ENCODE measurements at regions not wholly inside any gene's neighbourhood (a gene's known extent, or its start where the extent isn't known, plus 50 kb on each side); places are given as distances from the start of the nearest gene placed in this dataset.
"Not testable (repeated sequence)": the region's sequence is repeated elsewhere in the genome, so short reads cannot be mapped to it uniquely, and the experiment has no call there.

DNA sequence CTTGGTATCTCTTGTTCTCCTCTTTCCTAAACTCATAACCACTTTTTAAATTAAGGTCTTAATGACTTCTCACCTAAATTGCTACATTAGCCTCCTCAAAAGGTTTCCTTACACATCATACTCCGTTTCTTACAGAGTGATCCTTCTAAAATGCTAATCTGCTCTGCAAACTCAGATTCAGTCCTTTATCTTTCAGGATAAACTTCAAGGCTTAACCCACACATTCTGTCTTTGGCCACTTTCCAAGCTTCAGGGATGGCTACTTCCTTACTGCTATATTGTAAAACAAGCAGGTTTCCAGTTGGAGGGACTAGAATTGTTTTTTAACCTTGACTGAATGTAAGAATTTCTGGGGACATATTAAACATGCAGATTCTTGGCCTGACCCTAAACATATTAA lies 105.5 kb upstream of the CHD1 start:
- peak; percentile 17 for DNase-seq

DNA sequence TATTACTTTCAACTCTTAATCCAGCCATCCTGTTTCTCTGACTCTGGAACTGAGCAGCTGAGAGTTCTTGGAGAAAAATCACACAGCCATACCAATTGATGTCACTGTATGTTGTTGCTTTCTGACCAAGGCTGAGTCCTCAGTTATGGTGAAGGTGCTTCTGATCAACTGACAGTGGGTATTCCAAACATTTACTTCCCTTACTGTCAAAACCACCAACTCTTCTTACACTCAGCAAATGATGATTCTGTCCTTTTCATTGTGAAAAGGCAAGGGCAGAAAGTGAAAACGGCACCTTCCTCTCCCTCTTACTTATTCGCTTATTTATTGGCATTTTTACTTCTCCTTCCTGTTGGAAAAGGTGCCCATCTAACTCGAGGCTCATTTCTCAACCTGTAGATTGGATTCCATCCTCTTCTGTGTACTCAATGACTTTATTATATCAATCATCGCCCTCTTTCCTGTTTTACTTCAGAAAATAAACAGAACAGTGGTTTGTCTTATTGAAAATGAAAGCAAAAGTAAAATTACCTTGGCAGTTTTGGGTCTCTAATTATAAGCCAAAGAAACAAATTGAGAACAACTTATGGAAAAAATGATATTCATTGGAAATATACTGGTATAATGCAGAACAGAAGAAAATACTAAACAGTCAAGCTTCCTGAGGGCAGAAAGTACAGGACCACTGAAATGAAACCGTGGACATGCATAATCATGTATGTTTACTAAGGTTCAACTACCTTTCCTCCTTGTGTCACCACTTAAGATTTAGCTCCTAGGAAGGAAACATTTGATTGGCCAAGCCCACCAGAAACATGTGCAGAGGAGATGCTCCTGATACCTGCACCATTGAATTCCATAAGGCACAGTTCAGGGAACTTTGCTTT lies 104.5 kb upstream of the CHD1 start:
- DNase-seq, result no peak

DNA sequence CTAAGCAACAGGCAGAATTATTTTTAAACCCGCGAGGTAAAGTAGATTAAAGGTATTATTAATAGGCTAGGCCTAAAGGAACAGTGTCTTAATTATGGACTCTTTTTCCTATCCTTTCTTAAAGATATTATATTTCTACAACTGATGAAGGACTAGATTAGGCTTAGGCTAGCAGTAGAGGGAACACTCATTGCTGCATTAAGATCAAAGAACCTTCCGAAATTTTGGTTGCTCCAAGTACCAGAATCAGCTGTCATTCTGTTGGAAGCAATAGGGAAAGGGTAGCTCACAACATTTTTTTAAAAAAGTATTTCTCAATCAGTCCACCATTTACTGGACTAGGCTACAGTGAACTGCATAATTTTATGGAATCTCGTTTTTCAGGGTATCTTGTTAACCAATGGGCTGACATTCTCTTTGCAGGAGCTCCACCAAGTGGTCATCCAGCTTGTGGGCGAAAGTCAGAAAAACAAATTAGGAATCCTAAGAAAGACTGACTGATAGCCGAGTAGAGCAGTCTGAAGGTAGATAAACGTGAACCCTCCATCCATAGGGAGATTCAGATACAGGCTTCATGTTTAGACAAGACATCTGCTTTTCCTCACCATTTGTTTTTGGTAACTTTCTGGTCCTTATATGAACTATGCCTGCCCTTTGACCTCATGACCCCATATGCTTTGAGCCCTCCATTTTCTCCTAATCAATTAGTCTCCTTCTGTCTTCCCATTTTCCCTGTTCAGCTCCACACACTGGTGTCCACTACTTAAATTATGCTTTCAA lies 103.6 kb upstream of the CHD1 start:
- DNase-seq, result peak; percentile 60

DNA sequence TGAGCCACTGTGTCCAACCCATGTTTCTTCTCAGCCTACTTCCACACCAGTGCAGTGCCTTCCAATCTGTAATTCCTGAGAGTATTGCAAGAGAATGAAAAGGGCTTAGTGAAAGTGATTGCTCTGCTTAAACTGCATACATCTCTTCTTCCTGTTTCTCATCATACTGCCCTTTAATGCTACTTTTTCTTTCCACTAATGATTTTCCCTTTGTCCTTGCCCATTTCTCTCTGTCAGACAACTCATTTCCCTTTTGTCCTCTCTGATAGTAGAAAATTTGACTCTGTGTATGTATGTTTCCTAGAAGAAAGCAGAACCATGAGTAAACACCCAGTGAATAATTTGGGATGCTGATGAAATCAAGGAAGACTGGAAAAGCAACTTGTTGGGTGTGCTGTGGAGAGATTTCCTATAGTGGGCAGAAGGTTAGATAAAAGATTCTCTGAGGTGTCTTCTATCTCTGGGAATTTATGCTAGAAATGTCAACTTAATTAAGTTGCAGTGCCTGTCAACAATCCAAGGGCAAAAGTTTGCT lies 102.2 kb upstream of the CHD1 start:
- DNase-seq, result peak; percentile 46

DNA sequence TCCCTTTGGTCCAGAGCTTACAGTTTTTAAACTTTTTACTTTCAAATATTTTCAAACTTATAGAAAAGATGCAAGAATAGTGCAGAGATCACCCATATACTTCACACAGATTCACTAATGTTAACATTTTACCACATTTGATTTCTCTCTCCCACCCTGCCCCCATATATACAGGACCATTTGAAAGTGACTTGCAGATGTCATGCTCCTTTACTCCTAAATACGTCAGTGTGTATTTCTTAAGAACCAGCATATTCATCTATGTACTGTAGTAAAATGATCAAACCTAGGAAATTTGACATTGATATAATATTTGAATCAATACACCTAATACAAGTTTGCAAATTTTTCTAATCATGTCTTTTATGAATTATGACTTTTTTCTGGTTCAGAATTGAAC lies 100.4 kb upstream of the CHD1 start:
- no peak for DNase-seq

DNA sequence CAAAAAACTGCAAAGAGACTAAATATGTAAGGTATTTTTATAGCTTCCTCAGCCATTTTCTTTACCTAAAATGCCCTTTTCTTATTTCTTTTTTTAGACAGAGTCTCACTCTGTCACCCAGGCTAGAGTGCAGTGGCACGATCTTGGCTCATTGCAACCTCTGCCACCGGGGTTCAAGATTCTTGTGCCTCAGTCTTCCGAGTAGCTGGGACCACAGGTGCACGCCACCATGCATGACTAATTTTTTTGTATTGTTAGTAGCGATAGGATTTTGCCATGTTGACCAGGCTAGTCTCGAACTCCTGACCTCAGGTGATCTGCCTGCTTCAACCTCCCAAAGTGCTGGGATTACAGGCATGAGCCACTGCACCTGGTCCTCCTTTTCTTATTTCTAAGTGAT lies 99.4 kb upstream of the CHD1 start:
- not testable (repeated sequence) for DNase-seq

DNA sequence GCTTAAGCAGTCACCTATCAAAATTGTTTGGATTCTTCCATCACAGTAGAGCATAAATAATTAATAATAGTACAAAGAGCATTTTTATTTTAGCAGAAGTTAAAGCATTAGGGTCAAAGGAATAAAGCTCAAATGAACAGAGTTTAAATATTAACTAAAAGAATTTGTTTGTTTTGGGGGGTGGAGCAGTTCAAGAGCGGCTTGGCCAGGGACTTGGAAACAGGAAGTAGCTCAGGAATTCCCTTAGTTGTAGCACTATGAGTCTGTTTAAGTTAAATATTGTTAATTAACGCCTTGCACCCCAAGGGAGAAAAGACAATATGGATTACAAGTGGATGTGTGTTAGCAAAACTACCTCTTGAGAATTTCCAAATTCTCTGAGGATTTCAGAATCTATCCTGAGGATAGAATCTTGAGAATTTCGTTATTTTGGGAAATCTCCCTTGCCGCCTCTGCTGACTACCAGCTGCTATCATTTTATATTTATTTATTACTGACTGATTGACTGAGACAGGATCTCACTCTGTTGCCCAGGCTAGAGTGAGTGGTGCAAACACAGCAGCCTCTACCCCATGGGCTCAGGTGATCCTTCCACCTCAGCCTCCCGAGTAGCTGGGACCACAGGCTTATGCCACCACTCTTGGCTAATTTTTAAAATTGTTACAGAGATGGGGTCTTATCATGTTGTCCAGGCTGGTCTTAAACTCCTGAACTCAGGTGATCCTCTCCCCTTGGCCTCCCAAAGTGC lies 96.7 kb upstream of the CHD1 start:
- no peak for DNase-seq

DNA sequence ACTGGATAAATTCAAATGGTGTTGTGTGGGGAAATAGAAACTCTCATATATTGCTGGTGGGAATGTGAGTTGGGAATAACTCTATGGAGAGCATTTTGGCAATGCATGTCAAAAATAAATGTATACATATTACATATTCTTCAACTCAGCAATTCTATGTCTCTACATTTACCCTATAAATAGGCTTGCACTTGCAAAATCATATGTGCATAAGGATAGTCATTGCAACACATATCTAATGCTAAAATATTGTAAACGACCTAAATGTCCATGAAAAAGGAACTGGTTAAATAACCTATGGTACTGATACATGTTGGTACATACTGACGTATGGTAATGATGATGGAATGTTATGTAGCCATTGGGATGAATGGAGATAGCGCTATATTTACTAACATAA lies 94.5 kb upstream of the CHD1 start:
- peak; percentile 73 for DNase-seq

DNA sequence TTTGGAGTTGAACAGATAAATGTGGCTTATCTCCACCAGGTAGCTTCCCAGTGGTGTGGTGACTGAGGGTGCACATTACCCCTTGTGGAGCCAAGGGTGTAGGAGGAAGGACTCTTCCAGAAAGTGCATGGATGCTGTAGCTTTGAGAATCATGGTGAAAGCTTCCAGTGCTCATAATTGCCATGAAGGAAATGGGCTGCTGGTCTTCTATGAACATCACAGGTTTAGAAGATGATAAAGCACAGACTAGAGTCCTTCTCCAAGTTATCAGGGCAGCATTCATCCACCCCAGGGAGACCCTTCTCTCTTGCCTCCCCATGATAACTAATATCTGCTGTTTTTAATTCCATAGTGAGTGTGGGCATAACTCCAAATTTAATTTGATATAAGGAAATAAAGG lies 93.4 kb upstream of the CHD1 start:
- no peak for DNase-seq

DNA sequence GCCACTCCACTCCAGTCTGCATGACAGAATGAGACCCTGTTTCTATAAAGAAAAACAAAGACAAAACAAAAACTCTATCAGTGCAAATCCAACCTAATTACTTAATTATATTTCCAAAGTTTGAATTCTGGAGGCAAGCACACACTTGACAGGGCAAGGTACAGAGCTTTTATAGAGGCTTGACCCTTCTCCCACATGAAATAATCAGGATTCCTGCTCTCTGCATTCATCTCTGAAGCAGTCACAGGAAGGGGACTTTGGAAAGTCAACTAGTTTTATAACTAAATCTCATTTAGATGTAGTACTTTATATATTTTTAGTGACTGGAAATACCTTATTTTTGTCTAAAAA lies 91.9 kb upstream of the CHD1 start:
- DNase-seq, result no peak

DNA sequence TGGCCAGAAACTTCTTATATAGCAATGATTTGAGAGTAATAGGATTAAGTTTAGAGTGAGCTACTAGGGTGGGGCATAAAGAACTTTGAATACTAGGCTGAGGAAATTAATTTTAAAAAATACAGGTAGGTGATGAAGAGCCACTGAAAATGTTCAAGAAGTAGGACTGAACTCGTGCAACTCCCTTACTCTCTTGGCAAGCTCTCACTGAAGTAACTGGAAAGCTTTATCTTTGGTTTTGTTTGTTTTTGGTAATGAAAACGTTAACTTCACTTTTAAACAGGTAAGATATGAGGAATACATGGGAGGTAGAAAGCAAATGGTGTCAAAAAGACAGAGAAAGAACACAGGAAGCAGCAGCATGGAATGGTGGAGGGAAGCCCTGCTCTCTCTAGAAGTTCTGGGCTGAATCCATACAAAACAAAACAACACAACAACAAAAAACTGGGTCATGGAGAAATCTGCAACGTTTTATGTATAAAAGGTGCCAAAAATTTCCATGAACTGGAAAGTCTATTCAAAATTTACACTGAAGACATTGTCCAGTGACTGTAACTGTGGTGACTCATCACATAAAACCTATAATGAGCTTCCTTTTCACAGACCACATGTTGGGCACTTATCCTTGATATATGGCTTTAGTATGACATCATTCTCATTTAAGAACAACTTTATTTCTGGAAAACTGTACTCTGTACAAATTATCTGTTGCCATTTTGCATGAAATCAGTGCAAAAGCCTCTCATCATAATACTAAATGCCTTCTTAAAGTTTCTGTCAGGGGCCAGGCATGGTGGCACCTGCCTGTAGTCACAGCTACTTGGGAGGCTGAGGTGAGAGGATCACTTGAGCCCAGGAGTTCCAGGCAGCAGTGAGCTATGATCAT lies 91.2 kb upstream of the CHD1 start:
- DNase-seq, result peak; percentile 82

DNA sequence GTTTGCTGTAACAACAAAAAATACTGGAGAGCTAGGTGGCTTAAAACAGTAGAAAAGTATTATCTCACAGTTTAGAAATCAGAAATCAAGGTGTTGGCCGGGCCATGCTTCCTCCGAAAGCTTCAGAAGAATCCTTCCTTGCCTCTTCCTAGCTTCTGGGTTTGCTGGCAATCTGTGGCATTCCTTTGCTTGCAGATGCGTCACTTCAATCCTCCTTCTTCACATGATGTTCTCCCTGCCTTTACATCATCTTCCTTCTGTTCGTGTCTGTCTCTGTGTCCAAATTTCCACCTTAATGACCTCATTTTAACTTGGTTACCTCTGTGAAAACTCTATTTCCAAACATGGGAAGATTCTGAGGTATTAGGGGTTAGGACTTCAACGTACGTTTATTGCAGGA lies 90.4 kb upstream of the CHD1 start:
- no peak for DNase-seq

DNA sequence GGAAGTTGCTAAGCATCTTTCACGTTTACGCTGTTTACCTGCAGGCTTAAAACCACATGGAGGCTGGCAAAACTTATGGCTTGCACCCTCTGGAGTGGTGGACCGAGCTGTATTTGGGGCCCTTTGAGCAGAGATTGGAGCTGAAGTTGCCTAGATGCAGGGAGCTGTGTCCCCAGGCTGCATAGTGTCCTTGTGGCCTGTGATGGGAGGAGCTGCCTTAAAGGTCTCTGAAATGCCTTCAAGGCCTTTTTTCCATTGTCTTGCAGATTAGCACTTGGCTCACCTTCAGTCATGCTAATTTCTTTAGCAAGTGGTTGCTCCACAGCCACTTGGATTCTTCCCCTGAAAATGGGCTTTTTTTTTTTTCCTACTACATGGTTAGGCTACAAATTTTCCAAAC lies 81.5 kb upstream of the CHD1 start:
- DNase-seq, result no peak

DNA sequence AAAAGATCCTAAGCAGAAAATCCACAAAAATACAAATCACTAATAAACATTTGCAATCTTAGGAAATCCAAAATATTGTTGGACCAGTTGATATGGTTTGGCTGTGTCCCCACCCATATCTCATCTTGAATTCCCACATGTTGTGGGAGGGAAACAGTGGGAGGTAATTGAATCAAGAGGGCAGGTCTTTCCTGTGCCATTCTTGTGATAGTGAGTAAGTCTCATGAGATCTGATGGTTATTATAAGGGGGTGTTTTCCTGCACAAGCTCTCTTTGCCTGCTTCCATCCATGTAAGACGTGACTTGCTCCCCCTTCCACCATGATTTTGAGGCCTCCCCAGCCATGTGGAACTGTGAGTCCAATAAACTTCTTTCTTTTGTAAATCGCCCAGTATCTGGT lies 79.2 kb upstream of the CHD1 start:
- not testable (repeated sequence) for DNase-seq

DNA sequence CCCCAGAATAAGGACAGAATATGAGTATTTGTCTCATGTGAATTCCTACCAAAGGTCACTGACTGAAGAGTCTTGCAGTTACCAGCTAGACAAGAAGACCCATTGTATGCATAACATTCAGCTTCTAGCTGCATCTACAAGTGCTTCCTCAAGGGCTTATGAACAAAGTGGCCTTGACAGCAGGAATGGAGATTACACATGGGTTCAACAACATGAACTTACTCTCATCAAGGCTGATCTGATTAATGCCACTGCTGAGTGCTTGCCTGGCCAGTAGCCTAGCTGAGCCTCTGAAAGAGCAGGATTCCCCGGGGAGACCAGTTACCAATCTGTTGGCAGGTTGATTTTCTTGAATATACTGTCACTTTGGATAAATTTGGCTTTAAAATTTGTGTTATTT lies 76.7 kb upstream of the CHD1 start:
- DNase-seq, result no peak

DNA sequence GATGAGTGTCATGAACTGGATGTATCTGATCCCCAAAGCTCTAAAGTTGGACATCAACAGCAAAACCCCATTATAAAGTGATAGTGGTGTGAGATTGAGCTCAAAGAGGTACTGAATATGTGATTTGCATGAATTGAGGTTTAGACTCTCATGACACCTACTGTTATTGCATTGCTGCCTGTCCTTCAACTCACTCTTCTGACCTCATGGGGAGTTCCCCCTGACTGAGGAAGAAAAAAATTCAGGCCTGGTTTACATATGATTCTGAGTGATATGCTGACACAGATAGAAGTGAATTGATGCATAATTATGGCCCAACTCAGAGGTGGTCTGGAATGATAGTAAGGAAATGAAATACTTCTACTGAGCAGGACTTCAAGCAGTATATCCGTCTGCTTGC lies 76.2 kb upstream of the CHD1 start:
- DNase-seq, result no peak

DNA sequence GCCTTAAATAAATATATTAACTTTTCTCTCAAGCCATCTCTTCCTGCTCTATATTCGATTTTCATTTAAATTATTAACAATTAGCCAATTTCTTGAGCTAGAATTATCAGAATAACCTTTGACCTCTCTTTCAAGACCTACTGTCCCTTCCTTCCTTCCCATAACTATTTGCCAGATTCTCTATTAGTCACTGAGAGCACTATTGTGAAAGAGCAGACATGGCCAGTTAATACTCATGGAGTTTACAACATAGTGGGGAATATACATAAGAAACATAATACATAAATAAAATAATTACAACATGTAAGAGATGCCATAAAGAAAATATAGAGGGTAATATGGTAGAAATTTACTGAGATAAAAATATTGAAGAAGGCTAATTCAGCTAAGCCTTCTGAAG lies 72.1 kb upstream of the CHD1 start:
- no peak for DNase-seq

DNA sequence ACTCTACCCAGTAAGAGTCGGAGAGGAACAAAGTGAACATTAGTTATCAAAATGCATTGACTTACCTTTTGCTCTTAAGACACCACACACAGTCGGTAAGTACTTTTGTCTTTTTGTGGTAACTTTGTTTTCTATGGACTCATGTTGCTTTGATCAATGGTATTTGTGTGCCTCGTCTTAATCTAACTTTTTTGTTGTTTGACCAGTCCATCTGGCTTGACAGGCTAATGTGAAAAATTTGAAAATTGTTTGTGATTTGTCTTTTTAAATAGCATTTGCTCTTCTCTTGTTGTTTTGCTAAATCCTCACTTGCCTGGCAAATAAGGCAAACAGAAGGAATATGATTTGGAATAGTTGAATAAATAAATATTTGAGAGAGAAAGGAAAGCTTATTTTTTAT lies 71.4 kb upstream of the CHD1 start:
- DNase-seq, result no peak

DNA sequence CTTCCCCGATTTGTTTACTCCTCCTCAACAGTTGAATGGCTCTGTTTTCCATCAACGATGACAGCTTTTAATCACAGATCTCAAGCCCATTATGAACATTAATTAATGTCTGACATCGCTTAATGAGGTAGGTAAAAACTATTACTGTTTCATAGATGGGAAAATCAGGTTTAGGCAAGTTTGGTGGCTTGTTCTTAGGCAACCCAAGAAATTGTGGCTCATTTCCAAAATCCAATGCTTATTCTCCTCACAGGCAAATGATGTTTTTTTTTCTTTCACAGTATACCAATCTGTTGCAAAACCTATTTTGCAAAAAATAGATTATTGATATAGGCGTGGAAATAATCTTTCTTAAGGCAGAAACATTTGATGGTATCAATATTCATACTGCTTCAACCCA lies 70.8 kb upstream of the CHD1 start:
- DNase-seq, result no peak

DNA sequence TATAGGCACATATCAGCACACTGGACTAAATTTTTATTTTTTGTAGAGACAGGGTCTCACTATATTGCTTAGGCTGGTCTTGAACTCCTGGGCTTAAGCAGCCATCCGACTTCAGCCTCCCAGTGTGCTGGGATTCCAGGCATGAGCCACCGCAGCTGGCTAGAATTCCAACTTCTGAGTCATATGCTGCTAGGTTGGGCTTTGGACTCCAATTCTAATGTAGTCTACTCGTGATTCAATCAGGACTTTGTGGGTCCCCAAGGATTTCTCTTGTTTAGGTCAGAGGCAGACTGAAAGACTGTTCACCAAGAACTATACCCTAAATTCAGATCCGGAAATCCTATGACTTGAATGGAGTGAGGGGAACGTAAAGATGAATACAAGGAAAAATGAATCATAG lies 68.2 kb upstream of the CHD1 start:
- DNase-seq, result no peak

DNA sequence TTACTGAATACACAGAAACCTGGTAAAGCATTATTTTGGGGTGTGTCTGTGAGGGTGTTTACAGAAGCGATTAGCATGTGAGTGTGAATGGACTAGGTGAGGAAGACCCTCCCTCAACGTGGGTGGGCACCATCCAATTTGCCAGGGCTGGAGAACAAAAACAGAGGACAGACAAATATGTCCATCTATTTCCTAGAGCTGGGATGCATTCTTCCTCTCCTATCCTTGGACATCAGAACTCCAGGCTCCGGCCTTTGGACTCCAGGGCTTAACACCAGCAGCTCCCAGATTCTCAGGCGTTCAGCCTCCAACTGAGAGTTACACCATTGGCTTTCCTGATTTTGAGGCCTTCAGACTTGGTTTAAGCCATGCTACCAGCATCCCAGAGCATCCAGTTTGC lies 65.8 kb upstream of the CHD1 start:
- DNase-seq, result no peak

DNA sequence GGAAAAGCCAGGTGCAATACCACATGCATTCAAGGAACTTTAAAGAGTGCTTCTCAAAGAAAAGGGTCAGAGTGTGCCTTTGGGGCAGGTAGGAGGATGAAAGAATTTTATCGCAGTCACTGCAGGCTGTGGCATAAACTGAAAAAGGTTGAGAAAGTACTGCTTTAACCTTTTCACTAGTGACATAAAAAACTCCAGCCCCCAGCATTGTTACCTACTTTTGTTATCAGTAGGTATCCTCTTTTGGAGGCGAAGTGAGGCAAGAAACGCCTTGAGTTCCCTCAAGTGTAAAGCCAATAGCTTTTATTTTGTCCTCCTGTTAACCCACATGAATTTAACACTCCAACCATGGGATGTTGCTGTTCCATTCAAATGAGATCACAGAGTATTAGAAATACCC lies 64.7 kb upstream of the CHD1 start:
- no peak for DNase-seq

DNA sequence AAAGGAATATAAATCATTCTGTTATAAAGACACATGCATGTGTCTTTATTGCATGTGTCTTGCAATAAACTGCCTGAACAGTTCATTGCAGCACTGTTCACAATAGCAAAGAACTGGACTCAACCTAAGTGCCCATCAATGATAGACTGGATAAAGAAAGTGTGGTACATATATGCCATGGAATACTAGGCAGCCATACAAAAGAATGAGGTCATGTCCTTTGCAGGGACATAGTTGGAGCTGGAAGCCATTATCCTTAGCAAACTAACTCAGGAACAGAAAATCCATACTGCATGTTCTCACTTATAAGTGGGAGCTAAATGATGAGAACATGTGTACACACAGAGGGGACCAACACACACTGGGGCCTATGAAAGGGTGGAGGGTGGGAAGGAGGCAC lies 63.7 kb upstream of the CHD1 start:
- no peak for DNase-seq

Data from MV-4-11 (cell line).